Ovary (tissue), 3 donors: ENCODE measurements at regions not wholly inside any gene's neighbourhood (a gene's known extent, or its start where the extent isn't known, plus 50 kb on each side); places are given as distances from the start of the nearest gene placed in this dataset.

Source experiments
- CTCF ChIP-seq, 3 donors: fragments of 450-650 bp in 2 of 3; fragments of 200-600 bp in 1 of 3; IDR thresholded peaks; one replicate each; pipeline versions ENCODE4 v1.5.1 to v1.8.0; 2016 to 2022; ENCODE audit warnings: antibody characterized with exemption in 3 of 3, mild to moderate bottlenecking in 1 of 3
- POLR2A ChIP-seq: fragments of 450-650 bp; IDR thresholded peaks from one replicate; pipeline ENCODE4 v1.6.1; 2017; ENCODE audit warnings: antibody characterized with exemption, mild to moderate bottlenecking, moderate library complexity
- donor health status: DM: no; HTN: no; CAD: no.

- TF ChIP-seq CTCF (IDR thresholded peaks at IDR 0.05) (no peak), POLR2A (no peak)
Measured at GRCh38 chr1:58013237-58013636, 533.3 kb downstream of the OMA1 start.
